Superior temporal gyrus (tissue), 1 donor: ENCODE measurements at regions not wholly inside any gene's neighbourhood (a gene's known extent, or its start where the extent isn't known, plus 50 kb on each side); places are given as distances from the start of the nearest gene placed in this dataset.
"Not testable (repeated sequence)": the region's sequence is repeated elsewhere in the genome, so short reads cannot be mapped to it uniquely, and the experiment has no call there.

Experiments used
- DNase-seq: peaks from one replicate; pipeline ENCODE4 v3.0.0-alpha.2; 2016; ENCODE audit errors: extremely low spot score

- DNase-seq = no peak
Observed at GRCh38 chr2:40579247-40579646, 127.4 kb upstream of the SLC8A1 start.

- DNase-seq = no peak
Observed at GRCh38 chr2:40584432-40584831, 132.5 kb upstream of the SLC8A1 start.

GRCh38 chr2:40591774-40592173, 139.9 kb upstream of the SLC8A1 start:
- DNase-seq = no peak

GRCh38 chr2:40592218-40592617, 140.3 kb upstream of the SLC8A1 start:
- peak; percentile 21 for DNase-seq

GRCh38 chr2:40606862-40607261, 155.0 kb upstream of the SLC8A1 start:
- DNase-seq = no peak

- DNase-seq = no peak
Observed at GRCh38 chr2:40611196-40611595, 159.3 kb upstream of the SLC8A1 start.

GRCh38 chr2:40625849-40626248, 174.0 kb upstream of the SLC8A1 start:
- DNase-seq = peak; percentile 12

- DNase-seq = no peak
Observed at GRCh38 chr2:40628556-40628955, 176.7 kb upstream of the SLC8A1 start.

GRCh38 chr2:40629768-40630434, 178.0 kb upstream of the SLC8A1 start:
- DNase-seq = no peak

- DNase-seq = no peak
Observed at GRCh38 chr2:40639320-40639719, 187.4 kb upstream of the SLC8A1 start.

GRCh38 chr2:40642237-40642636, 190.3 kb upstream of the SLC8A1 start:
- no peak for DNase-seq

GRCh38 chr2:40642726-40643125, 190.8 kb upstream of the SLC8A1 start:
- no peak for DNase-seq

- no peak for DNase-seq
Observed at GRCh38 chr2:40646642-40647041, 194.8 kb upstream of the SLC8A1 start.

- no peak for DNase-seq
Observed at GRCh38 chr2:40652155-40652554, 200.3 kb upstream of the SLC8A1 start.

GRCh38 chr2:40653829-40654228, 201.9 kb upstream of the SLC8A1 start:
- no peak for DNase-seq

GRCh38 chr2:40654346-40654745, 202.5 kb upstream of the SLC8A1 start:
- DNase-seq = no peak

GRCh38 chr2:40658941-40659340, 207.1 kb upstream of the SLC8A1 start:
- DNase-seq = no peak

GRCh38 chr2:40665493-40666232, 213.8 kb upstream of the SLC8A1 start:
- no peak for DNase-seq

GRCh38 chr2:40666398-40666797, 214.5 kb upstream of the SLC8A1 start:
- DNase-seq = no peak

- DNase-seq = no peak
Observed at GRCh38 chr2:40668425-40668824, 216.5 kb upstream of the SLC8A1 start.

- DNase-seq = not testable (repeated sequence)
Observed at GRCh38 chr2:40676134-40676790, 224.4 kb upstream of the SLC8A1 start.

- no peak for DNase-seq
Observed at GRCh38 chr2:40680547-40680946, 228.7 kb upstream of the SLC8A1 start.

- DNase-seq = no peak
Observed at GRCh38 chr2:40690036-40690435, 238.1 kb upstream of the SLC8A1 start.
